Esophagus squamous epithelium (tissue), 4 donors: ENCODE measurements at regions not wholly inside any gene's neighbourhood (a gene's known extent, or its start where the extent isn't known, plus 50 kb on each side); places are given as distances from the start of the nearest gene placed in this dataset.

Source experiments
- CTCF ChIP-seq, 6 experiments: fragments of 450-650 bp in 4 of 6; fragments of 200-600 bp in 2 of 6; sonication (generic) in 2 of 6; IDR thresholded peaks; one replicate each; pipeline ENCODE4 v1.5.1; 2016 to 2019; ENCODE audit warnings: antibody characterized with exemption in 6 of 6, mild to moderate bottlenecking in 4 of 6, moderate library complexity in 4 of 6
- POLR2A ChIP-seq, 4 donors: fragments of 450-650 bp; IDR thresholded peaks; one replicate each; pipeline ENCODE4 v1.6.1; 2017; ENCODE audit warnings: antibody characterized with exemption in 4 of 4, mild to moderate bottlenecking in 4 of 4, moderate library complexity in 3 of 4

DNA sequence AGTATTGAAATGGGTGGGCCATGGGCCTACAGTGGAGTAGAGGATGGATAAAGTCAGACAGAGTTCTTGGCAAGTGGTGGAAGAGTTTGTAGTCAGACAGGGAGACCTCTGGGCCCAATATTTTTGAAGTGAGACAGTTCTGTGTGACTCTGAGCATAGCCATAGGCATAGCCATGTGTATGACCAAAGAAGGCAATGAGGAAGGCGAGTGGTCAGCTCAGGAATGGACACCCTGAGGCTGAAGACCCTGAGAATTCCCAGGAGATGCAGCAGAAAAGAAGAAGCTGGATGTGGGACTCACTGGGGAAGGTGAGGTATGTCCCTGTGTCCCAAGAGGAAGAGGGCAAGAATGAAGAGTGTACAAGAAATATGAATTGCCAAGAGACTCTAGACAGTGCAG is 210.6 kb upstream of the IRF2BP2 start:
- TF ChIP-seq CTCF (IDR thresholded peaks at IDR 0.05) (no peak), POLR2A (IDR thresholded peaks at IDR 0.05) (no peak)
